Spinal cord (tissue), 9 donors: ENCODE measurements at regions not wholly inside any gene's neighbourhood (a gene's known extent, or its start where the extent isn't known, plus 50 kb on each side); places are given as distances from the start of the nearest gene placed in this dataset.
"Not testable (repeated sequence)": the region's sequence is repeated elsewhere in the genome, so short reads cannot be mapped to it uniquely, and the experiment has no call there.

Source experiments
- DNase-seq, 6 donors: peaks; one replicate each; pipeline versions ENCODE4 v3.0.0 to v3.0.0-alpha.2; 2013 to 2015; ENCODE audit warnings: low spot score in 6 of 6, low read depth in 4 of 6
- H3K27ac ChIP-seq: one replicate; pipeline ENCODE4 v1.5.1; 2013; ENCODE audit warnings: low read depth, low read length, control low read depth
- H3K27me3 ChIP-seq: one replicate; pipeline ENCODE4 v1.6.1; 2013; ENCODE audit warnings: low read length; ENCODE audit not compliant: control insufficient read depth, insufficient read depth
- H3K36me3 ChIP-seq: one replicate; pipeline ENCODE4 v1.6.1; 2013; ENCODE audit warnings: low read length; ENCODE audit not compliant: control insufficient read depth, insufficient read depth
- H3K4me1 ChIP-seq: one replicate; pipeline ENCODE4 v1.6.1; 2013; ENCODE audit warnings: low read length; ENCODE audit not compliant: control insufficient read depth, insufficient read depth
- H3K4me3 ChIP-seq: one replicate; pipeline ENCODE4 v1.5.1; 2013; ENCODE audit warnings: low read depth, low read length, control low read depth
- H3K9me3 ChIP-seq: one replicate; pipeline ENCODE4 v1.6.1; 2013; ENCODE audit warnings: low read length; ENCODE audit not compliant: control insufficient read depth, insufficient read depth
- WGBS: methylation state at CpG from one replicate; pipeline ENCODE4 v1.1.5; 2013; ENCODE audit warnings: missing lambda C conversion rate; ENCODE audit not compliant: insufficient coverage; 5-methylcytosine and 5-hydroxymethylcytosine counted together
- donor health status: healthy.

DNA sequence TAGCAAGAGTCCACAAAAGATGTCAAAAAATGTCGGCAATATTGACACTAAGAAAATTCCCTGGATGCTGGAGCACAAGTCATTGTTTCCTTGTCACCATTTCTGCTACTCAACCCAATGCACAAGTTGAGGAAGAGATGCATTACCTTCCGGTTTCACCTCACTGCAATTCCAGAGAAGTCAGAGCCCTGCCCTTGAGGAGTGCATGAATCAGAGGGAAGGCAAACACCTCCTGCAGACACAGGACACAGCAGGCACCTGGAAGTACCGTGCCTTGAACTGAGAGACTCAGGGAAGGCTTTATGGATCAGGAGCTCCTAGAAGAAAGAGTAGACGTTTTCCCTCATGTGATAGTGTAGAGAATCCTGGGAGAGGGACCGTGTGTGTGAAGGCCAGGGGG lies 62.7 kb upstream of the ARL4C start:
- Histone ChIP-seq H3K4me3 (no peak overlapping the region), H3K4me1 (no peaks in the 10 kb centered on the region), H3K36me3 (no peaks in the 10 kb centered on the region), H3K9me3 (peaks cover 2% of the 10 kb centered on the region), H3K27me3 (no peaks in the 10 kb centered on the region), H3K27ac (no peak overlapping the region)
- 79% methylated on average over 4 of the region's 5 CpGs for WGBS
- DNase-seq, result no peak

DNA sequence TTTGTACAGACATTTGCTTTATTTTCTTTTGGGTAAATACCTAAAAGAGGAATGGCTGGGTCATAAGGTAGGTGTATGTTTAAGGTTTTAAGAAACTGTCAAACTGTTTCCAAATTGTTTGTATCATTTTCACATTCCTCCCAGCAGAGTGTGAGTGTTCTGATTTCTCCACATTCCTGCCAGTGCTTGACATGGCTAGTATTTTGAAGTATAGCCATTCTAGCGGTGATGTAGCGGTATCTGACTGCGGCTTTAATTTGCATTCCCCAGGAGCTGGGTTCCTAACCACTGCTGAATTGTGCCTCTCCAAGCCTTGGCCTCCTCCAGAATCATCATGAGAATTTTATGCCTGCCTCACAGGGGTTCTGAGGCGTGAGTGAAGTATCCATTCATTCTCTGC lies 61.8 kb upstream of the ARL4C start:
- Histone ChIP-seq H3K27ac (no peak overlapping the region), H3K9me3 (peaks cover 2% of the 10 kb centered on the region)
- WGBS, result 100% methylated on average over 3 of the region's 4 CpGs

GRCh38 chr2:234556848-234557573 lies 60.1 kb upstream of the ARL4C start:
- Histone ChIP-seq H3K27ac (no peak overlapping the region), H3K4me3 (no peak overlapping the region), H3K36me3 (no peaks in the 10 kb centered on the region), H3K4me1 (no peaks in the 10 kb centered on the region), H3K27me3 (no peaks in the 10 kb centered on the region), H3K9me3 (peaks cover 2% of the 10 kb centered on the region)
- no peak for DNase-seq
- WGBS, result 92% methylated on average over 4 of the region's 5 CpGs

More for the DNA sequence above, 61.8 kb upstream of the ARL4C start:
- Histone ChIP-seq H3K4me3 (no peak overlapping the region), H3K27me3 (no peaks in the 10 kb centered on the region), H3K4me1 (no peaks in the 10 kb centered on the region), H3K36me3 (no peaks in the 10 kb centered on the region)
- DNase-seq, result no peak

- Histone ChIP-seq H3K9me3 (no peaks in the 10 kb centered on the region), H3K4me1 (no peaks in the 10 kb centered on the region), H3K4me3 (no peak overlapping the region), H3K36me3 (no peaks in the 10 kb centered on the region), H3K27me3 (no peaks in the 10 kb centered on the region), H3K27ac (no peak overlapping the region)
- DNase-seq, result no peak
- WGBS, result 93% methylated on average over 8 of the region's 9 CpGs
These were observed 58.9 kb upstream of the ARL4C start for GRCh38 chr2:234555616-234556249.

DNA sequence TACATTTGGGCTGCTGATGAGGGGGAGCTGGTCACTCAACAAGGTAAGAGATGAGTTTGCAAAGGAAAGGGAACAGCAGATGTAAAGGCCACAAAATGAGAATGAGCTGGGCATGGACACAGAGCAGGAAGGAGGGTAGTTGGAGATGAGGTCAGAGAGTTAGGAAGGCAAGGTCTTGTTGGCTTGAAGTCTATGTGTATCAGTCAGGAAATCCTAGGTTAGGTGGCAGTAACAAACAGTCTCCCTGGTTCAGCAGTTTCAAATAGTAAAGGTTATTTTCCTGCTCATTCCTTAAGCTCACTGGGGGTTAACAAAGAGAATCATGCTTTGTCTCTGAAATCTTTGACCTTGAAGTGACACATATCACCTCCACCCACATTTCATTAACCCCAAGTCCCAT lies 58.3 kb upstream of the ARL4C start:
- H3K36me3 ChIP-seq, result no peaks in the 10 kb centered on the region
- H3K4me3 ChIP-seq, result no peak overlapping the region
- H3K27me3 ChIP-seq, result no peaks in the 10 kb centered on the region
- no peak overlapping the region for H3K27ac ChIP-seq
- no peak for DNase-seq
- no peaks in the 10 kb centered on the region for H3K9me3 ChIP-seq
- no peaks in the 10 kb centered on the region for H3K4me1 ChIP-seq

DNA sequence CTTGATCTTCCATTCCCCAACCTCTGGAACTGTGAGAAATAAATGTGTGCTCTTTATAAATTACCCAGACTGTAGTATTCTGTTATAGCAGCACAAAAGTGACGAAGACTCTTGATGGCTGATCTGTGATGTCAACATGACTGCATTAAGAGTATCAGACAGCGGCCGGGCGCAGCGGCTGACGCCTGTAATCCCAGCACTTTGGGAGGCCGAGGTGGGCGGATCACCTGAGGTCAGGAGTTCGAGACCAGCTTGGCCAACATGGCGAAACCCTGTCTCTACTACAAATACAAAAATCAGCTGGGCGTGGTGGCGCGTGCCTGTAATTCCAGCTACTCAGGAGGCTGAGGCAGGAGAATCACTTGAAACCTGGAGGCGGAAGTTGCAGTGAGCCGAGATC lies 56.3 kb upstream of the ARL4C start:
- H3K36me3 ChIP-seq, H3K4me1 ChIP-seq, H3K27ac ChIP-seq, H3K27me3 ChIP-seq, H3K9me3 ChIP-seq, H3K4me3 ChIP-seq, DNase-seq: not testable (repeated sequence)
- 98% methylated on average over 15 of the region's 15 CpGs for WGBS

DNA sequence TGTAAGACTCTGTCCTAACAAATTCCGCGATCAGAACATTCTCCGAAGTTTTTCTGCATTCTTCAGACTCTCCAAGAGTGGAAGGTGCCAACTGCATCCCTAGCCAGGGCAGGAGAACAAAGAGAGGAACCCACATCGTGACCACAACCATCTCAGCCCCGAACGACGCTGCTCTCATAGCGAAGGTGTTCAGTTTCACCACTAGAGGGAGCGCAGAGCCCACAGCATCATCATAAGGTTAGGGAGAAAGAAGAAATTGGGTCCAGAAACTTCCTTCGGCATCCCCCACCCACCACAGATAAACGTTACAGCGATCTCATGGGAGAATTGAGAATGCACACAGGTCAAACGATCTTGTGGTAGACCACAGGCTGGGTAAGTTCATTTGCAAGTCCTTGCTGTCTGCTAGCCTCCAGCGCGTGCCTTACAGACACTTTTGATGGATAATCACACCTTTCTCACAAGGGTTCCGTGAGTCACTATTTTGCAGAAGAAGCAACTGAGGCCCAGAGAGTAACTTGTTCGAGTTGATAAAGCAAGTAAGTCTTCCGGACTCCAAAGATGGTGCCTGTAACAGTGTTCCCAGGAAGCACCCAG lies 53.7 kb upstream of the ARL4C start:
- Histone ChIP-seq H3K9me3 (no peaks in the 10 kb centered on the region), H3K4me3 (no peak overlapping the region), H3K27ac (no peak overlapping the region), H3K4me1 (peaks cover 8% of the 10 kb centered on the region), H3K27me3 (peaks cover 3% of the 10 kb centered on the region), H3K36me3 (no peaks in the 10 kb centered on the region)
- WGBS, result 36% methylated on average over 12 of the region's 18 CpGs
- peak; percentile 64 to 96 (median 72) for DNase-seq

DNA sequence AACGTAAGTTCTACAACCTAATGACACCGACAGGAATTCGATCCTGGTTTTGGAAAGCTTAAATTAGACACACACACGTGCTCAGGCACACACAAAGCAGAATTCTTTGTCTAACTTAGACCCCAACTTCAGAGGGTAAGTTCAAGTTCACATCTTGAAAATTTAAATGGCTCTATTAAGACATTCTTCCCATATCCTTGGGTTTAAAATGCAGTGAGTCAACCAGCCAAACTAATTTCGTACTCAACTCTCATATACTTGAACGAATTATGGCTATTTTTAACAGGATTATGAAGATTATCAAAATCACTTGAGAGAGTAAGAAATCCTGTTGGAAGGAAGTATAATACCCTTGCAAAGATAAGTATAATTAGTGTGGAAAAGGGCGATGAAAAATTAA lies 53.2 kb upstream of the ARL4C start:
- peaks cover 3% of the 10 kb centered on the region for H3K27me3 ChIP-seq
- no peak overlapping the region for H3K4me3 ChIP-seq
- H3K9me3 ChIP-seq, result no peaks in the 10 kb centered on the region
- peaks cover 10% of the 10 kb centered on the region for H3K4me1 ChIP-seq
- H3K36me3 ChIP-seq, result no peaks in the 10 kb centered on the region
- no peak for DNase-seq
- WGBS, result 91% methylated on average over 5 of the region's 7 CpGs
- H3K27ac ChIP-seq, result no peak overlapping the region

DNA sequence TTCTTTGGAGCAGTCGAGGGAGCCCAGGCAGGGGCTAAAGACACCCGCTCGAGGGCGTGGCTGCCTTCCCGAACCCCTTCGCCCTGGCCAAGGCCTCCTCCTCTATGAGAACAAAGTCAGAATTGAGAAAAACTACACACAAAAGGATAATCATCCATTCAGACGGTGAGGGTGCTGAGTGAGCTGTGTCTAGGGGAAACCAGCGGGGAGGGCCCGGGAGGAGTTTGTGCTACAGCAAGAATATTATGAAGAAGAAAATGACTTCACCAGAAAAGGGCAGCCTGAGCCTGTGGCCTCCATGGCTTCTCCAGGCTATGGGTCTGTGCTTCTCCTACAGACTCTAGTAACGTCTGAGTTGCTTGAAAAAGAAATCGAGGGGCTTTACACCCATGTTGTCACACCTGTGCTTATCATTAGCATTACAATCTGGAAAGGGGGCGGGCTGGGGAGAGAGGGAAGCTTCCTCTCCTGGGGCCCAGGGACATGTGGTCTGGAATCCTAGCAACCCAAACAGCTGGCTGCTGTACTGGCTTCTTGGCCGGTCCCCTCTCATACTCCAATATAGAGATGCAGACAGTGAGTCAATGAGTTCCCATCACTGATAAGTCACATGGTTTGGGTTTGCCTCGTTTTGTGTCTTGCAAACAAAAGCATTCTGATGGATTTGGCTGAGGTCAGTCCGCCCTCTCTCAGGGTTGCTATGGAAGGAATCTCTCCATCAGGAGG lies 52.0 kb upstream of the ARL4C start:
- H3K4me3 ChIP-seq, result no peak overlapping the region
- WGBS, result 28% methylated on average over 5 of the region's 15 CpGs
- no peak overlapping the region for H3K27ac ChIP-seq
- H3K4me1 ChIP-seq, result peaks cover 13% of the 10 kb centered on the region
- no peaks in the 10 kb centered on the region for H3K36me3 ChIP-seq
- peak in 2 of 6 donors; percentile 21 to 52 for DNase-seq
- peaks cover 3% of the 10 kb centered on the region for H3K27me3 ChIP-seq
- no peaks in the 10 kb centered on the region for H3K9me3 ChIP-seq
